GM12892 (cell line): ENCODE measurements at regions not wholly inside any gene's neighbourhood (a gene's known extent, or its start where the extent isn't known, plus 50 kb on each side); places are given as distances from the start of the nearest gene placed in this dataset.

Experiments
- POLR2A ChIP-seq: IDR thresholded peaks from 2 replicates; pipeline ENCODE4 v1.6.1; 2011; ENCODE audit warnings: low read depth, low read length, control low read depth
- POLR2AphosphoS5 ChIP-seq: IDR thresholded peaks from 2 replicates; pipeline ENCODE4 v1.6.1; 2011; ENCODE audit warnings: low read depth, low read length, control low read depth

GRCh38 chr4:83731609-83732008 lies 195.7 kb downstream of the GPAT3 start:
- no peak for TF ChIP-seq POLR2A
- TF ChIP-seq POLR2AphosphoS5, result no peak
